GM23338 (cell line): ENCODE measurements at regions not wholly inside any gene's neighbourhood (a gene's known extent, or its start where the extent isn't known, plus 50 kb on each side); places are given as distances from the start of the nearest gene placed in this dataset.

ENCODE experiments used
- ATAC-seq: fragments of 200-7000 bp; cut with Tn5 transposase; 3 replicates; pipeline ENCODE4 v1.9.1; 2020
- DNase-seq: peaks from one replicate; pipeline ENCODE4 v3.0.0-alpha.2; 2015; ENCODE audit warnings: low spot score
- H2AFZ ChIP-seq: fragments of 200-600 bp; sonication (generic); 2 replicates; pipeline ENCODE4 v1.8.0; 2016; ENCODE audit warnings: antibody characterized with exemption, mild to moderate bottlenecking, moderate library complexity
- H3F3A ChIP-seq: fragments of 200-600 bp; sonication (generic); replicated peaks from 2 replicates; pipeline ENCODE4 v1.8.0; 2017; ENCODE audit warnings: antibody characterized with exemption, mixed run types, low read depth
- H3K27ac ChIP-seq: fragments of 200-600 bp; sonication (generic); 2 replicates; pipeline ENCODE4 v1.6.1; 2016; ENCODE audit warnings: low read depth
- H3K27me3 ChIP-seq: fragments of 200-600 bp; sonication (generic); 2 replicates; pipeline ENCODE4 v1.8.0; 2016; ENCODE audit warnings: mild to moderate bottlenecking, mixed run types, moderate library complexity; ENCODE audit not compliant: insufficient read depth
- H3K36me3 ChIP-seq: fragments of 200-600 bp; sonication (generic); 2 replicates; pipeline ENCODE4 v1.8.0; 2016; ENCODE audit warnings: mild to moderate bottlenecking; ENCODE audit not compliant: insufficient read depth
- H3K4me1 ChIP-seq: fragments of 200-600 bp; sonication (generic); 2 replicates; pipeline ENCODE4 v1.8.0; 2016; ENCODE audit warnings: mild to moderate bottlenecking, moderate library complexity; ENCODE audit not compliant: insufficient read depth
- H3K4me2 ChIP-seq: fragments of 200-600 bp; sonication (generic); 2 replicates; pipeline ENCODE4 v1.7.1; 2017; ENCODE audit warnings: mixed run types
- H3K4me3 ChIP-seq: fragments of 200-600 bp; sonication (generic); 2 replicates; pipeline ENCODE4 v1.6.1; 2016; ENCODE audit warnings: mixed run types
- H3K79me2 ChIP-seq: fragments of 200-600 bp; sonication (generic); replicated peaks from 2 replicates; pipeline ENCODE4 v1.8.0; 2017; ENCODE audit warnings: mild to moderate bottlenecking; ENCODE audit not compliant: insufficient read depth
- H3K9me2 ChIP-seq: fragments of 200-600 bp; sonication (generic); 2 replicates; pipeline ENCODE4 v1.8.0; 2017; ENCODE audit not compliant: insufficient read depth
- H4K20me1 ChIP-seq: fragments of 200-600 bp; sonication (generic); replicated peaks from 2 replicates; pipeline ENCODE4 v1.8.0; 2017; ENCODE audit warnings: mild to moderate bottlenecking; ENCODE audit not compliant: insufficient read depth
- H3K27ac Mint-ChIP-seq: 2 replicates; pipeline ENCODE4 v1.8.0; 2020; ENCODE audit warnings: inconsistent platforms, mild to moderate bottlenecking, moderate library complexity, mixed read lengths
- H3K27me3 Mint-ChIP-seq: 3 replicates; pipeline ENCODE4 v1.8.0; 2022; ENCODE audit warnings: low read depth, mild to moderate bottlenecking, moderate library complexity, mixed read lengths, inconsistent platforms; ENCODE audit not compliant: insufficient read depth, poor library complexity
- H3K36me3 Mint-ChIP-seq: 3 replicates; pipeline ENCODE4 v1.8.0; 2021; ENCODE audit warnings: low read depth, mild to moderate bottlenecking, inconsistent platforms, moderate library complexity, mixed read lengths
- H3K4me1 Mint-ChIP-seq: 3 replicates; pipeline ENCODE4 v1.8.0; 2020; ENCODE audit warnings: mild to moderate bottlenecking, inconsistent platforms, mixed read lengths
- H3K4me3 Mint-ChIP-seq: 3 replicates; pipeline ENCODE4 v1.8.0; 2021; ENCODE audit warnings: moderate library complexity, mild to moderate bottlenecking, inconsistent platforms, mixed read lengths
- H3K9me3 Mint-ChIP-seq: 3 replicates; pipeline ENCODE4 v1.8.0; 2020; ENCODE audit warnings: moderate library complexity, mild to moderate bottlenecking, inconsistent platforms, mixed read lengths
- CREB1 ChIP-seq: fragments of 250-450 bp; sonication (Bioruptor Pico); IDR thresholded peaks from 2 replicates; pipeline ENCODE4 v1.5.0; 2020; ENCODE audit warnings: low read depth, mild to moderate bottlenecking, moderate library complexity
- CTCF ChIP-seq, 2 experiments: fragments of 200-600 bp in 1 of 2; sonication (generic) in 1 of 2; conservative IDR thresholded peaks; 2 replicates each; pipeline versions ENCODE4 v1.5.1 to v1.6.1; 2016 to 2017; ENCODE audit warnings: antibody characterized with exemption in 2 of 2, low read depth in 2 of 2, mild to moderate bottlenecking in 2 of 2, moderate library complexity in 1 of 2
- ETS1 ChIP-seq: IDR thresholded peaks from 2 replicates; pipeline ENCODE4 v1.6.1; 2016; ENCODE audit warnings: antibody characterized with exemption
- EZH2 ChIP-seq: fragments of 200-600 bp; sonication (generic); IDR thresholded peaks from one replicate; pipeline ENCODE4 v1.8.0; 2017; ENCODE audit warnings: antibody characterized with exemption, mild to moderate bottlenecking, low read depth; ENCODE audit not compliant: unreplicated experiment
- EZH2phosphoT487 ChIP-seq: fragments of 200-600 bp; sonication (generic); IDR thresholded peaks from one replicate; pipeline ENCODE4 v1.8.1; 2018; ENCODE audit warnings: antibody characterized with exemption; ENCODE audit not compliant: unreplicated experiment
- JUNB ChIP-seq: IDR thresholded peaks from one replicate; pipeline ENCODE4 v1.6.1; 2016; ENCODE audit warnings: antibody characterized with exemption; ENCODE audit not compliant: unreplicated experiment
- NANOG ChIP-seq: IDR thresholded peaks from 2 replicates; pipeline ENCODE4 v1.6.1; 2016; ENCODE audit warnings: antibody characterized with exemption, borderline replicate concordance
- STAT1 ChIP-seq: IDR thresholded peaks from one replicate; pipeline ENCODE4 v1.6.1; 2016; ENCODE audit warnings: antibody characterized with exemption; ENCODE audit not compliant: unreplicated experiment
- ZNF114 ChIP-seq: fragments of 250-450 bp; sonication (Bioruptor Pico); IDR thresholded peaks from 2 replicates; pipeline ENCODE4 v1.5.0; 2020; ENCODE audit warnings: mild to moderate bottlenecking, moderate library complexity
- ZNF331 ChIP-seq: fragments of 250-450 bp; sonication (Bioruptor Pico); IDR thresholded peaks from 2 replicates; pipeline ENCODE4 v1.5.0; 2020; ENCODE audit warnings: low read depth, mild to moderate bottlenecking, moderate library complexity
- ZNF462 ChIP-seq: fragments of 250-450 bp; sonication (Bioruptor Pico); IDR thresholded peaks from 2 replicates; pipeline ENCODE4 v1.5.0; 2020; ENCODE audit warnings: mild to moderate bottlenecking, moderate library complexity

GRCh38 chr13:67408798-67409197 is 178.7 kb upstream of the PCDH9 start:
- Histone ChIP-seq H3K27ac (no peak overlapping the region), H3F3A (no peaks in the 10 kb centered on the region), H3K36me3 (no peaks in the 10 kb centered on the region), H3K27me3 (no peaks in the 10 kb centered on the region), H3K9me2 (no peaks in the 10 kb centered on the region), H3K79me2 (no peaks in the 10 kb centered on the region), H3K4me3 (no peak overlapping the region), H3K4me2 (no peak overlapping the region), H4K20me1 (no peaks in the 10 kb centered on the region), H3K4me1 (no peaks in the 10 kb centered on the region), H2AFZ (no peak overlapping the region)
- ATAC-seq = no peak
- Mint-ChIP-seq H3K27ac (no peak overlapping the region), H3K9me3 (no peaks in the 10 kb centered on the region), H3K4me3 (no peak overlapping the region), H3K36me3 (no peaks in the 10 kb centered on the region), H3K4me1 (no peaks in the 10 kb centered on the region; the same call in 2 of the 3 replicates), H3K27me3 (no peaks in the 10 kb centered on the region)
- TF ChIP-seq JUNB (no peak), NANOG (no peak), CREB1 (no peak), EZH2 (no peak)
- peak; percentile 2 for DNase-seq

GRCh38 chr13:67402546-67402945 is 172.4 kb upstream of the PCDH9 start:
- no peaks in the 10 kb centered on the region for H3K79me2 ChIP-seq
- H3K27me3 ChIP-seq = no peaks in the 10 kb centered on the region
- Mint-ChIP-seq H3K9me3 (peaks cover 18% of the 10 kb centered on the region), H3K4me3 (no peak overlapping the region), H3K27ac (no peak overlapping the region), H3K4me1 (no peaks in the 10 kb centered on the region), H3K27me3 (no peaks in the 10 kb centered on the region), H3K36me3 (peaks cover 6% of the 10 kb centered on the region)
- no peak overlapping the region for H2AFZ ChIP-seq
- H3F3A ChIP-seq = no peaks in the 10 kb centered on the region
- no peak overlapping the region for H3K27ac ChIP-seq
- DNase-seq (no peak), ATAC-seq (no peak)
- no peaks in the 10 kb centered on the region for H3K9me2 ChIP-seq
- no peak overlapping the region for H3K4me3 ChIP-seq
- no peak overlapping the region for H3K4me2 ChIP-seq
- no peaks in the 10 kb centered on the region for H3K4me1 ChIP-seq
- no peaks in the 10 kb centered on the region for H3K36me3 ChIP-seq
- no peaks in the 10 kb centered on the region for H4K20me1 ChIP-seq
- no peak for TF ChIP-seq NANOG
- no peak for TF ChIP-seq ZNF462
- TF ChIP-seq STAT1 = no peak
- no peak for TF ChIP-seq ZNF114 (CRISPR knock-in tag)
- no peak for TF ChIP-seq JUNB
- TF ChIP-seq ZNF331 (CRISPR knock-in tag) = no peak
- no peak for TF ChIP-seq ETS1
- no peak for TF ChIP-seq EZH2phosphoT487
- no peak for TF ChIP-seq CTCF (conservative IDR thresholded peaks at IDR 0.05; ENCODE audit: low read depth in 2 of 2)
